CD14-positive monocyte (primary cell): ENCODE measurements at regions not wholly inside any gene's neighbourhood (a gene's known extent, or its start where the extent isn't known, plus 50 kb on each side); places are given as distances from the start of the nearest gene placed in this dataset.

ENCODE experiments used
- DNase-seq, 3 donors: peaks; one replicate each; pipeline ENCODE4 v3.0.0-alpha.2; 2011 to 2022
- H2AFZ ChIP-seq: 2 replicates; pipeline ENCODE4 v1.6.0; 2012; ENCODE audit warnings: mild to moderate bottlenecking, low read depth, low read length, inconsistent platforms; ENCODE audit not compliant: insufficient read depth, poor library complexity, severe bottlenecking
- H3K27ac ChIP-seq, 2 donors: 1 replicate in 1 of 2; 2 replicates in 1 of 2; pipeline ENCODE4 v1.5.1; 2012 to 2013; ENCODE audit warnings: low read length in 2 of 2, control low read depth in 1 of 2, inconsistent platforms in 1 of 2, low read depth in 1 of 2, mild to moderate bottlenecking in 1 of 2
- H3K27me3 ChIP-seq, 2 donors: one replicate each; pipeline versions ENCODE4 v1.6.0 to v1.6.1; 2011 to 2013; ENCODE audit warnings: low read length in 2 of 2; ENCODE audit not compliant: control insufficient read depth in 2 of 2, insufficient read depth in 2 of 2
- H3K36me3 ChIP-seq, 2 donors: replicated peaks in 1 of 2; 1 replicate in 1 of 2; 2 replicates in 1 of 2; pipeline versions ENCODE4 v1.5.1 to v1.6.1; 2012 to 2013; ENCODE audit warnings: low read length in 2 of 2, control low read depth in 1 of 2, inconsistent platforms in 1 of 2, mild to moderate bottlenecking in 1 of 2; ENCODE audit not compliant: insufficient read depth in 2 of 2, control insufficient read depth in 1 of 2
- H3K4me1 ChIP-seq, 2 donors: 1 replicate in 1 of 2; 2 replicates in 1 of 2; pipeline versions ENCODE4 v1.5.1 to v1.6.1; 2012 to 2013; ENCODE audit warnings: low read length in 2 of 2, control low read depth in 1 of 2, inconsistent platforms in 1 of 2, mild to moderate bottlenecking in 1 of 2, moderate library complexity in 1 of 2; ENCODE audit not compliant: insufficient read depth in 2 of 2, control insufficient read depth in 1 of 2
- H3K4me2 ChIP-seq: replicated peaks from 2 replicates; pipeline ENCODE3; 2012; ENCODE audit warnings: low read length, moderate library complexity, mild to moderate bottlenecking; ENCODE audit not compliant: poor library complexity, severe bottlenecking; ENCODE audit errors: extremely low read depth
- H3K4me3 ChIP-seq, 3 experiments: fragments of 200-600 bp in 1 of 3; sonication (generic) in 1 of 3; replicated peaks in 1 of 3; 1 replicate in 2 of 3; 2 replicates in 1 of 3; pipeline ENCODE4 v1.5.1; 2011 to 2013; ENCODE audit warnings: low read length in 3 of 3, mild to moderate bottlenecking in 3 of 3, control low read depth in 2 of 3, low read depth in 2 of 3, inconsistent platforms in 1 of 3, moderate library complexity in 1 of 3
- H3K79me2 ChIP-seq: 2 replicates; pipeline ENCODE4 v1.6.0; 2012; ENCODE audit warnings: mild to moderate bottlenecking, control low read depth, inconsistent platforms, low read length, moderate library complexity; ENCODE audit not compliant: insufficient read depth
- H3K9ac ChIP-seq: 2 replicates; pipeline ENCODE4 v1.6.0; 2017; ENCODE audit warnings: low read length, mild to moderate bottlenecking; ENCODE audit not compliant: insufficient read depth, poor library complexity, severe bottlenecking
- H3K9me3 ChIP-seq, 2 donors: replicated peaks in 1 of 2; 1 replicate in 1 of 2; 2 replicates in 1 of 2; pipeline versions ENCODE4 v1.5.1 to v1.6.1; 2012 to 2013; ENCODE audit warnings: low read length in 2 of 2, control low read depth in 1 of 2; ENCODE audit not compliant: control insufficient read depth in 1 of 2, insufficient read depth in 1 of 2
- H4K20me1 ChIP-seq: 2 replicates; pipeline ENCODE4 v1.6.0; 2012; ENCODE audit warnings: mild to moderate bottlenecking, low read length, control low read depth, moderate library complexity; ENCODE audit not compliant: insufficient read depth
- H3K27ac Mint-ChIP-seq, 7 donors: one replicate each; pipeline ENCODE4 v1.8.0; 2020; ENCODE audit warnings: mild to moderate bottlenecking in 7 of 7, mixed read lengths in 7 of 7, moderate library complexity in 6 of 7, inconsistent platforms in 2 of 7
- H3K27me3 Mint-ChIP-seq, 3 donors: one replicate each; pipeline ENCODE4 v1.8.0; 2021 to 2022; ENCODE audit warnings: low read depth in 3 of 3, mild to moderate bottlenecking in 3 of 3, mixed read lengths in 3 of 3, moderate library complexity in 3 of 3, inconsistent platforms in 1 of 3
- H3K36me3 Mint-ChIP-seq, 2 donors: one replicate each; pipeline ENCODE4 v1.8.0; 2020; ENCODE audit warnings: mixed read lengths in 2 of 2, inconsistent platforms in 1 of 2, mild to moderate bottlenecking in 1 of 2
- H3K4me1 Mint-ChIP-seq: one replicate; pipeline ENCODE4 v1.8.0; 2020; ENCODE audit warnings: mild to moderate bottlenecking, mixed read lengths
- H3K4me3 Mint-ChIP-seq, 2 donors: one replicate each; pipeline ENCODE4 v1.8.0; 2020; ENCODE audit warnings: mild to moderate bottlenecking in 2 of 2, mixed read lengths in 2 of 2, moderate library complexity in 1 of 2
- H3K9me3 Mint-ChIP-seq, 7 donors: one replicate each; pipeline ENCODE4 v1.8.0; 2020 to 2022; ENCODE audit warnings: mixed read lengths in 7 of 7, mild to moderate bottlenecking in 6 of 7, moderate library complexity in 6 of 7, inconsistent platforms in 2 of 7
- WGBS: methylation state at CpG from one replicate; pipeline ENCODE4 v1.1.5; 2013; ENCODE audit warnings: missing lambda C conversion rate; ENCODE audit not compliant: insufficient coverage; 5-methylcytosine and 5-hydroxymethylcytosine counted together
- intact Hi-C, 2 donors: fragments of 100-400 bp; cut with micrococcal nuclease; formaldehyde crosslinking; loops; one replicate each; pipeline versions ENCODE4 v1.15.0 to v1.15.1; 2023
- TF ChIP-seq, protein P1 (sequence below): fragments of 200-600 bp; IDR thresholded peaks from one replicate; pipeline ENCODE4 v1.8.0; 2022; ENCODE audit warnings: antibody characterized with exemption, mild to moderate bottlenecking

DNA sequence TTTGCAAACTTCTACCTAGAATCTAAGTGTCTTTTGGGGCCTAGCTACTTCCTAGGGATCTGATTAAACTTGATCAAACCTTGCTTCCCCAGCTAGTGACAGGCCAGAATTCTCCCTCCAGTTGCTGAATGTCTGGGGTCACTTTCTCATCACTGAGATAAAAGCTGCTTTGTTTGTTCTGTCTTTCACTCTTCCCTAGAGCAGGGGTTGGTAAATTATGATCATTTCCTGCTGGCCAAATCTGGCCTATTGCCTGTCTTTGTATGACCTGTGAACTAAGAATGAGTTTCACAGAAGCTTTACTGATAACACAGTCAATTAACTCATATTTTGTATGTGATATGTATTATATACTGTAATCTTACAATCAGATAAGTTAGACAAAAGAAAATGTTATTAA, 157.8 kb upstream of the AADAT start:
- no peaks in the 10 kb centered on the region for H3K36me3 Mint-ChIP-seq
- Histone ChIP-seq H3K4me2 (no peak overlapping the region), H3K27ac (no peak overlapping the region), H3K9ac (no peak overlapping the region), H3K9me3 (no peaks in the 10 kb centered on the region), H3K79me2 (no peaks in the 10 kb centered on the region), H2AFZ (no peak overlapping the region), H4K20me1 (no peaks in the 10 kb centered on the region), H3K36me3 (no peaks in the 10 kb centered on the region), H3K4me3 (no peak overlapping the region), H3K4me1 (no peaks in the 10 kb centered on the region), H3K27me3 (no peaks in the 10 kb centered on the region)
- peaks cover 0 to 2% (median 0%) of the 10 kb centered on the region in 3 donors for H3K27me3 Mint-ChIP-seq
- H3K4me1 Mint-ChIP-seq = no peaks in the 10 kb centered on the region
- H3K27ac Mint-ChIP-seq = no peak overlapping the region
- intact Hi-C loops = no loop called here
- DNase-seq = no peak
- H3K9me3 Mint-ChIP-seq = peaks cover 0 to 2% (median 0%) of the 10 kb centered on the region in 7 donors
- no peak overlapping the region for H3K4me3 Mint-ChIP-seq
- TF ChIP-seq, protein P1, sequence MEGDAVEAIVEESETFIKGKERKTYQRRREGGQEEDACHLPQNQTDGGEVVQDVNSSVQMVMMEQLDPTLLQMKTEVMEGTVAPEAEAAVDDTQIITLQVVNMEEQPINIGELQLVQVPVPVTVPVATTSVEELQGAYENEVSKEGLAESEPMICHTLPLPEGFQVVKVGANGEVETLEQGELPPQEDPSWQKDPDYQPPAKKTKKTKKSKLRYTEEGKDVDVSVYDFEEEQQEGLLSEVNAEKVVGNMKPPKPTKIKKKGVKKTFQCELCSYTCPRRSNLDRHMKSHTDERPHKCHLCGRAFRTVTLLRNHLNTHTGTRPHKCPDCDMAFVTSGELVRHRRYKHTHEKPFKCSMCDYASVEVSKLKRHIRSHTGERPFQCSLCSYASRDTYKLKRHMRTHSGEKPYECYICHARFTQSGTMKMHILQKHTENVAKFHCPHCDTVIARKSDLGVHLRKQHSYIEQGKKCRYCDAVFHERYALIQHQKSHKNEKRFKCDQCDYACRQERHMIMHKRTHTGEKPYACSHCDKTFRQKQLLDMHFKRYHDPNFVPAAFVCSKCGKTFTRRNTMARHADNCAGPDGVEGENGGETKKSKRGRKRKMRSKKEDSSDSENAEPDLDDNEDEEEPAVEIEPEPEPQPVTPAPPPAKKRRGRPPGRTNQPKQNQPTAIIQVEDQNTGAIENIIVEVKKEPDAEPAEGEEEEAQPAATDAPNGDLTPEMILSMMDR = no peak

DNA sequence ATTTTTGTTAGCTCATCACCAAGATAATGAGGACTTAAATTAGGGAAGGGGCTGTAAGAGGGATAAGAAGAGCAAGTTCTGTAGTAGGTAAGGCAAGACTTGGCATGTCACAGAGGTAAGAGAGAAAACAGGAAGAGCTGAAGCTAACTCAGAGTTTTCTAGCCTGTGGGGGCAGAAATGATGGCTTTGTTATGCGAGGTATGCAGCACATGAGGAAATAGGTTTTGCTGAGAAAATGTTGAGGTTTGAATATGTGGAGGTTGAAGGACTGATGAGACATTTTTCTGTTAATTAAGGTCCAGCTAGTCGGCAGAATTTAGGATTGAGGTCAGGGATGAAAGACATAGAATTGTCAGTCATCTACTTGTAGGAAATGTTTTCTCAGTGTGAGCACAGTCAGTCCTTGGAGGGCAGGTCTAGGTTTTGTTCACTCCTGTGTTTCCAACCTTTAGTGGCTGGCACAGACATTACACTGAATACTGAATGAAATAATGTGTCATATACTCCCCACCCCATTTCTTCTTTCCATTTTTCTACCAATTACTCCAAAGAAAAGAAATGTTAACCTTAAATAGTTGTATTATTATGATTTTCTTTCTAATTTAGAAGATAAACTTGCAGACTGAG, 154.0 kb upstream of the AADAT start:
- WGBS = 69% methylated on average over 2 of the region's 2 CpGs
- intact Hi-C loops = no loop called here
- no peak overlapping the region for H3K4me3 Mint-ChIP-seq
- no peak overlapping the region for H3K4me2 ChIP-seq
- H3K36me3 ChIP-seq = no peaks in the 10 kb centered on the region
- peaks cover 0 to 3% (median 0%) of the 10 kb centered on the region in 7 donors for H3K9me3 Mint-ChIP-seq
- H3K36me3 Mint-ChIP-seq = no peaks in the 10 kb centered on the region
- H3K4me1 ChIP-seq = no peaks in the 10 kb centered on the region
- H2AFZ ChIP-seq = no peak overlapping the region
- H4K20me1 ChIP-seq = no peaks in the 10 kb centered on the region
- no peaks in the 10 kb centered on the region for H3K4me1 Mint-ChIP-seq
- DNase-seq = no peak
- H3K27ac Mint-ChIP-seq = no peak overlapping the region
- H3K9me3 ChIP-seq = no peaks in the 10 kb centered on the region
- TF ChIP-seq, protein P1 = no peak
- no peak overlapping the region for H3K4me3 ChIP-seq
- no peak overlapping the region for H3K27ac ChIP-seq
- no peak overlapping the region for H3K9ac ChIP-seq
- H3K79me2 ChIP-seq = no peaks in the 10 kb centered on the region
- H3K27me3 ChIP-seq = no peaks in the 10 kb centered on the region
- peaks cover 0 to 4% (median 0%) of the 10 kb centered on the region in 3 donors for H3K27me3 Mint-ChIP-seq
